ENCODE measurements at regions not wholly inside any gene's neighbourhood (a gene's known extent, or its start where the extent isn't known, plus 50 kb on each side); places are given as distances from the start of the nearest gene placed in this dataset.

DNA sequence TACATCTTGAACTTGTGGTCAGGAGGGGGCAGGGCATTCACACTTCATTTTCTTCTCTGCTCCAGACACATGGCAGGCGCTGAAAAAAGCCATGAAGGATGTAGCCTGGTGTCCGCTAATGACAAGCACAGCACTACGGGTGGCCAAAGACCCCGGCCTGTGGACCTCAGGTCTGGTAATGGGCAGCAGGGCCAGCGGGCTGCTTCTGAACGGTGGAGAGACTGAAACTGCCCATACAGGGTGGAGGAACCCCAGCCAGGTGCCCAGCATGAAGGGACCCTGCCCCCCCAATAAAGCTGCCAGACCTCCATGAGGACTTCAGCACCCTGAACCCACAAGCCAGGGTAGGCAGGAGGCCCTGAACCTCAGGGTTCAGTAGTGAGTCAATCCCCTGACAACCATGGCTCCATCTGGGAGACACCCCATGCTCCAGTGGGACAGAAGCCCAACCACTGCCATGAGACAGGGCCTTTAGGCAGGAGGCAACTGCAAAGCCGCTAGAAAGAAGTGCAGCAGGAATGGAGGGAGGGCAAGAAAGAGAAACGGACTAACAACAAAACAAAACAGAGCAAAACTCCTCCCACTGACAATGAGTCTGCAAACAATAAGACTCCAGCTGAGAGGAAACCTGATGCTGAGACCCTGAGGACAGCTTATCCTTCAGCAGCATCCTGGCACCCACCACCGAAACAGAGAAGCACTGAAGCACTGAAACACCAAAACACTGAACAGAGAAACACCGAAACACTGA, 140.2 kb upstream of the PPP2R2D start:
- Histone ChIP-seq H3K4me3 (ENCODE audit: low read length) (no peak overlapping the region), H3K36me3 (replicated peaks; ENCODE audit: insufficient read depth, low read length) (no peaks in the 10 kb centered on the region), H2AFZ (ENCODE audit: low read length) (no peak overlapping the region), H3K27me3 (replicated peaks; ENCODE audit: insufficient read depth, low read length) (peaks cover 3% of the 10 kb centered on the region), H3F3A (ENCODE audit: insufficient read depth, low read length) (no peaks in the 10 kb centered on the region), H3K4me2 (ENCODE audit: low read depth, low read length) (no peak overlapping the region), H3K9me3 (replicated peaks; ENCODE audit: insufficient read depth, low read length) (no peaks in the 10 kb centered on the region), H3K4me1 (ENCODE audit: low read length) (no peaks in the 10 kb centered on the region), H4K20me1 (ENCODE audit: insufficient read depth, low read length) (no peaks in the 10 kb centered on the region), H3K27ac (ENCODE audit: low read length) (no peak overlapping the region), H3K79me2 (ENCODE audit: low read length) (no peaks in the 10 kb centered on the region), H3K9me2 (replicated peaks; ENCODE audit: insufficient read depth, low read length) (no peaks in the 10 kb centered on the region), H3K9ac (ENCODE audit: low read length) (no peak overlapping the region)
- DNase-seq = no peak
- TF ChIP-seq CTCF (IDR thresholded peaks at IDR 0.05; ENCODE audit: low read length) (no peak), EZH2phosphoT487 (IDR thresholded peaks at IDR 0.05; ENCODE audit: low read length) (no peak)

DNA sequence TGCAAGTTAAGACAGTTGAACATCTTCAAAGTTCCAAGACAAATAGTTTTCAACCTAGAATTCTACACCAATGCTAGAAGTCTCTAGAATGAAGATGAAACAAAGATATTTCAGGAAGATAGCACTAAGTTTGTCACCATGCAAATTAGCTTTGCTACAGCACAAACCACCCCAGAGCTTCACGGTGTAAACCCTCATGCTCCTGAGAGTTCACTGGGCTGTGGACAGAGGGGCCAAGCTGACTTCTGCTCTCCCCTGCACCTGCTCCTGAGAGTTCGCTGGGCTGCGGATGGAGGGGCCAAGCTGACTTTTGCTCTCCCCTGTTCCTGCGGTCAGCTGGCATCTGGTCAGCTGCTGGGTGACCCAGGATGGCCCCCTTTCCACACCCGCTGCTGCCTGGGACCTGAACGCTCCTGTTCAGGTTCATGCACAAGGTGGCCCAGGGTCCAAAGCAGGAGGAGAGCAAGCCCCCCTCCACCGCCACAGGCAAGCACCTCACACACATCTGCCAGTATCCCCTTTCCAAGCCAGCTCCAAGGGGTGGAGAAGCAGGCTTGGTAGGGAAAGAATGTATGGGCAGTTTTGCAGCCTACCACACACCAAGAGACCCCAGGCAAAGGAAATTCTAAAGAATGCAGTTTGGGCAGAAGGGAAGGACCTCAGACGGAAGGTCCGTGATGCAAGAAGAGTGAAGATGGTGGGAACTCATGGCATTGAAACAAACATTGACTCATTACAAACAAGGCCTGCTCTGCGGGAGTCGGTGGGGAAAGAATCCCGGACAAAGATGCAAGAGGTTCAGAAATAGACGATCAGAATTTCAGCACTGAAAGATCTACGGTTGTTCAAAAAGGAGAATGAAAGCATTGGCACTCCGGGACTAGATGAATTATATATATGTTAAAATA, 137.8 kb upstream of the PPP2R2D start:
- no peak for DNase-seq
- H3K9me3 ChIP-seq (replicated peaks; ENCODE audit: insufficient read depth, low read length) = no peaks in the 10 kb centered on the region
- no peaks in the 10 kb centered on the region for H4K20me1 ChIP-seq (ENCODE audit: insufficient read depth, low read length)
- H3K36me3 ChIP-seq (replicated peaks; ENCODE audit: insufficient read depth, low read length) = no peaks in the 10 kb centered on the region
- no peaks in the 10 kb centered on the region for H3F3A ChIP-seq (ENCODE audit: insufficient read depth, low read length)
- TF ChIP-seq EZH2phosphoT487 (IDR thresholded peaks at IDR 0.05; ENCODE audit: low read length) (no peak), CTCF (IDR thresholded peaks at IDR 0.05; ENCODE audit: low read length) (no peak), EZH2 (optimal IDR thresholded peaks at IDR 0.05; ENCODE audit: low read depth, low read length) (no peak)
- no peak overlapping the region for H2AFZ ChIP-seq (ENCODE audit: low read length)
- no peaks in the 10 kb centered on the region for H3K4me1 ChIP-seq (ENCODE audit: low read length)
- H3K4me2 ChIP-seq (ENCODE audit: low read depth, low read length) = no peak overlapping the region
- H3K9me2 ChIP-seq (replicated peaks; ENCODE audit: insufficient read depth, low read length) = no peaks in the 10 kb centered on the region
- H3K79me2 ChIP-seq (ENCODE audit: low read length) = no peaks in the 10 kb centered on the region
- H3K9ac ChIP-seq (ENCODE audit: low read length) = no peak overlapping the region
- H3K27ac ChIP-seq (ENCODE audit: low read length) = no peak overlapping the region
- no peak overlapping the region for H3K4me3 ChIP-seq (ENCODE audit: low read length)
- no peaks in the 10 kb centered on the region; the same call in none of the 2 replicates for H3K27me3 ChIP-seq (replicated peaks; ENCODE audit: insufficient read depth, low read length)

DNA sequence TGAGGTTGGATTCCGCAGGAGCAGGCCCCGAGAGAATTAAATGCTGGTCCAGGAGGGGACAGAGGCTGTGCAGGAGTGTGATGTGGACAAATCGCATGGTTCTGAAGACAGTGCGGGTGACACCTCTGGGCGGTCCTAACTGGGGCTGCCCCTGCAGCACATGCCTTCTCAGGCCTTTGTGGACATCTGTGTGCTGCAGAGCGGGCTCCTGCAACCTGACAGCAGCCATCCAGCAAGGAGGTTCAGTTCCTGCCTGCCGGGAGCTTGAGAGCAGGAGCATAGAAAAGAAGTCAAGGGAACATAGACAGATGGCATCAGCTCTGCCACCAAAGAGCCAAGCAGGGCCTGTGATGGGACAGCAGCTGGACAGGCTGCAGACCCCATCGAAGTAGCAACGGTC, 135.9 kb upstream of the PPP2R2D start:
- no peaks in the 10 kb centered on the region for H4K20me1 ChIP-seq (ENCODE audit: insufficient read depth, low read length)
- H3K27ac ChIP-seq (ENCODE audit: low read length) = no peak overlapping the region
- no peaks in the 10 kb centered on the region for H3K36me3 ChIP-seq (replicated peaks; ENCODE audit: insufficient read depth, low read length)
- no peak overlapping the region for H3K4me2 ChIP-seq (ENCODE audit: low read depth, low read length)
- no peaks in the 10 kb centered on the region for H3K79me2 ChIP-seq (ENCODE audit: low read length)
- no peaks in the 10 kb centered on the region for H3F3A ChIP-seq (ENCODE audit: insufficient read depth, low read length)
- no peak for TF ChIP-seq EZH2phosphoT487 (IDR thresholded peaks at IDR 0.05; ENCODE audit: low read length)
- TF ChIP-seq CTCF (IDR thresholded peaks at IDR 0.05; ENCODE audit: low read length) = no peak
- TF ChIP-seq EZH2 (optimal IDR thresholded peaks at IDR 0.05; ENCODE audit: low read depth, low read length) = no peak
- H3K9me2 ChIP-seq (replicated peaks; ENCODE audit: insufficient read depth, low read length) = no peaks in the 10 kb centered on the region
- H3K4me3 ChIP-seq (ENCODE audit: low read length) = no peak overlapping the region
- no peak for DNase-seq
- H3K27me3 ChIP-seq (replicated peaks; ENCODE audit: insufficient read depth, low read length) = no peaks in the 10 kb centered on the region; the same call in none of the 2 replicates
- H3K9me3 ChIP-seq (replicated peaks; ENCODE audit: insufficient read depth, low read length) = no peaks in the 10 kb centered on the region
- no peak overlapping the region for H2AFZ ChIP-seq (ENCODE audit: low read length)
- no peaks in the 10 kb centered on the region for H3K4me1 ChIP-seq (ENCODE audit: low read length)
- no peak overlapping the region for H3K9ac ChIP-seq (ENCODE audit: low read length)

All from MM.1S (cell line).